ENCODE measurements at regions not wholly inside any gene's neighbourhood (a gene's known extent, or its start where the extent isn't known, plus 50 kb on each side); places are given as distances from the start of the nearest gene placed in this dataset.

DNA sequence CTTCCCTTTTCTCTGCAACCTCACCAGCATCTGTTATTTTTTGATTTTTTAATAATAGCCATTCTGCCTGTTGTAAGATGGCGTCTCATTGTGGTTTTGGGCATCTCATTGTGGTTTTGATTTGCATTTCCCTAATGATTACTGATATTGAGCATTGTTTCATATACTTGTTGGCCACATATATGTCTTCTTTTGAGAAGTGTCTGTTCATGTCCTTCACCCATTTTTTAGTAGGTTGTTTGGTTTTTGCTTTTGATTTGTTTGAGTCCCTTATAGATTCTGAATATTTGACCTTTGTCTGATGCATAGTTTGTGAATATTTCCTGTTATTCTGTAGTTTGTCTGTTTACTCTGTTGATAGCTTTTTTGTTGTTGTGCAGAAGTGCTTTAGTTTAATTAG lies 312.2 kb upstream of the TBC1D5 start:
- DNase-seq (ENCODE audit: low read depth in 1 of 2, low spot score in 1 of 2), result no peak

GRCh38 chr3:18051306-18051705 lies 308.9 kb upstream of the TBC1D5 start:
- Histone ChIP-seq H3K4me3 (replicated peaks; ENCODE audit: insufficient read depth, low read length) (no peak overlapping the region), H3K27ac (replicated peaks) (no peak overlapping the region), H3K27me3 (ENCODE audit: insufficient read depth, poor library complexity, severe bottlenecking) (no peaks in the 10 kb centered on the region)
- no peak for DNase-seq (ENCODE audit: low read depth in 1 of 2, low spot score in 1 of 2)
- TF ChIP-seq POLR2AphosphoS5 (IDR thresholded peaks at IDR 0.05; ENCODE audit: low read depth) (no peak), CTCF (IDR thresholded peaks at IDR 0.05; ENCODE audit: insufficient read depth, low read length) (no peak), SPI1 (IDR thresholded peaks at IDR 0.05; ENCODE audit: borderline replicate concordance, low read depth) (no peak), REST (IDR thresholded peaks at IDR 0.05; ENCODE audit: insufficient replicate concordance, low read depth) (no peak), GABPA (IDR thresholded peaks at IDR 0.05; ENCODE audit: low read depth) (no peak)

More for the DNA sequence above, 312.2 kb upstream of the TBC1D5 start:
- TF ChIP-seq POLR2AphosphoS5 (IDR thresholded peaks at IDR 0.05; ENCODE audit: low read depth) (no peak), SPI1 (IDR thresholded peaks at IDR 0.05; ENCODE audit: borderline replicate concordance, low read depth) (no peak), GABPA (IDR thresholded peaks at IDR 0.05; ENCODE audit: low read depth) (no peak), REST (IDR thresholded peaks at IDR 0.05; ENCODE audit: insufficient replicate concordance, low read depth) (no peak), CTCF (IDR thresholded peaks at IDR 0.05; ENCODE audit: insufficient read depth, low read length) (no peak)
- Histone ChIP-seq H3K27me3 (ENCODE audit: insufficient read depth, poor library complexity, severe bottlenecking) (no peaks in the 10 kb centered on the region), H3K27ac (replicated peaks) (no peak overlapping the region), H3K4me3 (replicated peaks; ENCODE audit: insufficient read depth, low read length) (no peak overlapping the region)

DNA sequence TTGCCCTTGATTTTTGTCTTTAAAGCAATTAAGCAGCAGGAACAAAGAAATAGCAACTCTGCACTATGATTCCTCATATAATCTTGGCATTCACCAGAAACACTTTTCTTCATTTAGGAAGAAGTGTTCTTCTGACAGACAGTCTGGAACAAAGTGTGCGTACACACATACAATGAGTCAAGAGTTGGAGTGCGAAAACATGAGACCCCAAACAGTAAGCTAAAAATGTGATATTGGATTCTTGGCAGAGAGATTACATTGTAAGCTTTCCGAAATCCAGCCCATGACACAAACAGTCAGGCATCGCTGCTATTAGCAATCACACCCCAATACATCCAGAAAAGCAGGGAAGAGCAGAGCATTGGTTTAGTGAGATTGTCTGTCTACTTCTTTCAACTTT lies 306.7 kb upstream of the TBC1D5 start:
- no peak for DNase-seq (ENCODE audit: low read depth in 1 of 2, low spot score in 1 of 2)
- no peak for TF ChIP-seq POLR2AphosphoS5 (IDR thresholded peaks at IDR 0.05; ENCODE audit: low read depth)
- no peak for TF ChIP-seq CTCF (IDR thresholded peaks at IDR 0.05; ENCODE audit: insufficient read depth, low read length)
- no peak for TF ChIP-seq SPI1 (IDR thresholded peaks at IDR 0.05; ENCODE audit: borderline replicate concordance, low read depth)
- no peak for TF ChIP-seq GABPA (IDR thresholded peaks at IDR 0.05; ENCODE audit: low read depth)
- TF ChIP-seq REST (IDR thresholded peaks at IDR 0.05; ENCODE audit: insufficient replicate concordance, low read depth), result no peak
- no peak overlapping the region for H3K27ac ChIP-seq (replicated peaks)
- no peak overlapping the region for H3K4me3 ChIP-seq (replicated peaks; ENCODE audit: insufficient read depth, low read length)
- H3K27me3 ChIP-seq (ENCODE audit: insufficient read depth, poor library complexity, severe bottlenecking), result no peaks in the 10 kb centered on the region

All from HL-60 (cell line).